SK-N-SH (cell line): ENCODE measurements at regions not wholly inside any gene's neighbourhood (a gene's known extent, or its start where the extent isn't known, plus 50 kb on each side); places are given as distances from the start of the nearest gene placed in this dataset.

Experiments
- CTCF ChIA-PET: fragments of 300-600, 350-600 bp; formaldehyde crosslinking; extraction: SDS; loops from one replicate; lab custom pipeline; 2021; lab: Yijun Ruan, JAX
- POLR2A ChIA-PET: fragments of 350-600 bp; sonication (Branson Sonifier 250); formaldehyde crosslinking; extraction: SDS; loops from one replicate; lab custom pipeline; 2020; ENCODE audit warnings: antibody characterized with exemption, inconsistent platforms; lab: Yijun Ruan, JAX
- DNase-seq: peaks from one replicate; pipeline ENCODE4 v3.0.0; 2012
- H2AFZ ChIP-seq: fragments of 200-600 bp; sonication (generic); 2 replicates; pipeline ENCODE4 v1.8.1; 2016; ENCODE audit warnings: antibody characterized with exemption, mild to moderate bottlenecking, low read depth
- H3F3A ChIP-seq: fragments of 200-600 bp; sonication (generic); replicated peaks from 2 replicates; pipeline ENCODE3; 2016; ENCODE audit warnings: antibody characterized with exemption, mild to moderate bottlenecking; ENCODE audit not compliant: insufficient read depth
- H3K27ac ChIP-seq, 2 experiments: fragments of 200-500 bp in 1 of 2; fragments of 200-600 bp in 1 of 2; sonication (Bioruptor generic) in 1 of 2; sonication (generic), shearing (Covaris generic) in 1 of 2; 2 replicates each; pipeline versions ENCODE4 v1.5.1 to v1.6.1; 2014 to 2016; ENCODE audit warnings: low read depth in 2 of 2, inconsistent platforms in 1 of 2, low read length in 1 of 2, mild to moderate bottlenecking in 1 of 2, mixed read lengths in 1 of 2
- H3K27me3 ChIP-seq: fragments of 200-600 bp; sonication (generic), shearing (Covaris generic); 2 replicates; pipeline ENCODE4 v1.6.1; 2016; ENCODE audit warnings: mixed run types; ENCODE audit not compliant: insufficient read depth
- H3K36me3 ChIP-seq, 2 experiments: fragments of 200-500 bp in 1 of 2; fragments of 200-600 bp in 1 of 2; sonication (Bioruptor generic) in 1 of 2; sonication (generic) in 1 of 2; replicated peaks in 1 of 2; 2 replicates each; pipeline versions ENCODE3 to v1.5.1; 2014 to 2016; ENCODE audit warnings: low read length in 1 of 2, mild to moderate bottlenecking in 1 of 2; ENCODE audit not compliant: insufficient read depth in 2 of 2, control insufficient read depth in 1 of 2
- H3K4me1 ChIP-seq, 2 experiments: fragments of 200-500 bp in 1 of 2; fragments of 200-600 bp in 1 of 2; sonication (Bioruptor generic) in 1 of 2; sonication (generic), shearing (Covaris generic) in 1 of 2; 2 replicates each; pipeline versions ENCODE4 v1.5.1 to v1.6.1; 2014 to 2016; ENCODE audit warnings: low read depth in 1 of 2, low read length in 1 of 2, mixed run types in 1 of 2; ENCODE audit not compliant: insufficient read depth in 2 of 2, control insufficient read depth in 1 of 2
- H3K4me2 ChIP-seq: fragments of 200-600 bp; sonication (generic), shearing (Covaris generic); 2 replicates; pipeline ENCODE4 v1.6.1; 2017; ENCODE audit warnings: mixed run types
- H3K4me3 ChIP-seq, 2 experiments: fragments of 200-500 bp in 1 of 2; fragments of 200-600 bp in 1 of 2; sonication (Bioruptor generic) in 1 of 2; sonication (generic), shearing (Covaris generic) in 1 of 2; 2 replicates each; pipeline versions ENCODE4 v1.5.1 to v1.8.1; 2014 to 2016; ENCODE audit warnings: low read depth in 2 of 2, inconsistent platforms in 1 of 2, low read length in 1 of 2, mild to moderate bottlenecking in 1 of 2, mixed read lengths in 1 of 2, moderate library complexity in 1 of 2
- H3K79me2 ChIP-seq: fragments of 200-600 bp; sonication (generic); 2 replicates; pipeline ENCODE4 v1.8.1; 2017; ENCODE audit warnings: mild to moderate bottlenecking; ENCODE audit not compliant: insufficient read depth
- H3K9ac ChIP-seq: fragments of 200-600 bp; sonication (generic); 2 replicates; pipeline ENCODE4 v1.6.1; 2017; ENCODE audit warnings: mixed run types
- H3K9me2 ChIP-seq: fragments of 200-600 bp; sonication (generic); 2 replicates; pipeline ENCODE4 v1.6.1; 2017; ENCODE audit warnings: mixed run types
- H3K9me3 ChIP-seq: fragments of 200-600 bp; sonication (generic); 2 replicates; pipeline ENCODE4 v1.6.1; 2017; ENCODE audit warnings: mixed run types, mild to moderate bottlenecking, moderate library complexity
- H4K20me1 ChIP-seq: fragments of 200-600 bp; sonication (generic); 2 replicates; pipeline ENCODE4 v1.6.1; 2017; ENCODE audit warnings: mild to moderate bottlenecking, mixed run types; ENCODE audit not compliant: insufficient read depth
- FOSL2 ChIP-seq: IDR thresholded peaks from 2 replicates; pipeline ENCODE4 v1.4.0; 2012; ENCODE audit warnings: low read depth, mild to moderate bottlenecking, moderate library complexity, borderline replicate concordance
- FOXM1 ChIP-seq: IDR thresholded peaks from 2 replicates; pipeline ENCODE4 v1.4.0; 2012; ENCODE audit warnings: low read depth, mild to moderate bottlenecking
- GABPA ChIP-seq: IDR thresholded peaks from 2 replicates; pipeline ENCODE4 v1.4.0; 2012; ENCODE audit warnings: low read depth, mild to moderate bottlenecking
- GATA2 ChIP-seq: sonication (generic); formaldehyde crosslinking; IDR thresholded peaks from 2 replicates; pipeline ENCODE4 v1.5.0; 2020; ENCODE audit warnings: mild to moderate bottlenecking, missing genetic modification reagents
- JUND ChIP-seq: IDR thresholded peaks from 2 replicates; pipeline ENCODE4 v1.4.0; 2012
- NFIC ChIP-seq: IDR thresholded peaks from 2 replicates; pipeline ENCODE4 v1.4.0; 2012; ENCODE audit warnings: borderline replicate concordance
- RAD21 ChIP-seq: IDR thresholded peaks from 2 replicates; pipeline ENCODE4 v1.6.1; 2012; ENCODE audit warnings: mild to moderate bottlenecking, low read length
- RXRA ChIP-seq: IDR thresholded peaks from 2 replicates; pipeline ENCODE4 v1.4.0; 2012; ENCODE audit warnings: low read depth, mild to moderate bottlenecking, borderline replicate concordance
- SIN3A ChIP-seq: IDR thresholded peaks from 2 replicates; pipeline ENCODE4 v1.6.1; 2012; ENCODE audit warnings: low read depth, mild to moderate bottlenecking, low read length, moderate library complexity, borderline replicate concordance
- SMC3 ChIP-seq: IDR thresholded peaks from 2 replicates; pipeline ENCODE4 v1.6.1; 2012; ENCODE audit warnings: low read depth, low read length, improper control_type of control experiment
- TAF1 ChIP-seq: IDR thresholded peaks from 2 replicates; pipeline ENCODE4 v1.6.1; 2012; ENCODE audit warnings: low read depth, mild to moderate bottlenecking, low read length, moderate library complexity, borderline replicate concordance
- TCF12 ChIP-seq: IDR thresholded peaks from 2 replicates; pipeline ENCODE4 v1.4.0; 2012
- WGBS: methylation state at CpG from one replicate; pipeline ENCODE4 v1.1.6; 2017; ENCODE audit warnings: low lambda C conversion rate; 5-methylcytosine and 5-hydroxymethylcytosine counted together
- TF ChIP-seq, protein P1 (sequence below): IDR thresholded peaks from 2 replicates; pipeline ENCODE4 v1.4.0; 2012; ENCODE audit warnings: low read depth, borderline replicate concordance
- TF ChIP-seq, protein P2 (sequence below): IDR thresholded peaks from 2 replicates; pipeline ENCODE4; 2012
- TF ChIP-seq, protein P3 (sequence below): fragments of 150-350 bp; IDR thresholded peaks from 2 replicates; pipeline ENCODE4 v1.6.1; 2017; ENCODE audit warnings: antibody characterized with exemption, low read length, low read depth, borderline replicate concordance
- TF ChIP-seq, protein P4 (sequence below): fragments of 150-350 bp; IDR thresholded peaks from 2 replicates; pipeline ENCODE4 v1.6.1; 2016; ENCODE audit warnings: mild to moderate bottlenecking, low read depth, low read length
- TF ChIP-seq, protein P5 (sequence below): IDR thresholded peaks from 2 replicates; pipeline ENCODE4 v1.4.0; 2012; ENCODE audit warnings: low read depth

DNA sequence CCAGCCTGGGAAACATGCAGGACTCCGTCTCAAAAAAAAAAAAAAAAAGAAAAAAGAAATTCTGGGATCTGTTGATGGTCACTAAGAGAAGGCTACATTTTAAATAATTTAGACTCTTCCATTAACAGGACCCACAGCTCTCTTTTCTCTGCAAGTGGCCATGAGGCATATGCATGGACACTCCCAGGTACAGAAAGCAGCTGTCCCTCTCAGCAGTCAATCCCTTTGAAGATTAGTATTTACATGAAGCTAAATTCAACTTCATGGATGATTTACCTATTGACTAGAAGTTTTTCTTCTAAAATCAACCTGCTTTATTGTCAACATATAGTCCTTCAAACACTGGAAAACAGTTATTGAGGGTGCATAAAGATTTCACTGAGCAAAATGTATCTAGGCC lies 139.9 kb downstream of the CPEB2 start:
- H2AFZ ChIP-seq = no peak overlapping the region
- H3K27ac ChIP-seq = no peak overlapping the region
- no peak overlapping the region for H3K4me2 ChIP-seq
- CTCF ChIA-PET = interaction anchor here (1.0 kb wide), 1 partner anchor 20 kb away, joined by 3 read pairs; no protein-coding TSS in a partner anchor
- H3F3A ChIP-seq = no peaks in the 10 kb centered on the region
- no peaks in the 10 kb centered on the region for H3K79me2 ChIP-seq
- POLR2A ChIA-PET = no interaction called here
- TF ChIP-seq, protein P1, sequence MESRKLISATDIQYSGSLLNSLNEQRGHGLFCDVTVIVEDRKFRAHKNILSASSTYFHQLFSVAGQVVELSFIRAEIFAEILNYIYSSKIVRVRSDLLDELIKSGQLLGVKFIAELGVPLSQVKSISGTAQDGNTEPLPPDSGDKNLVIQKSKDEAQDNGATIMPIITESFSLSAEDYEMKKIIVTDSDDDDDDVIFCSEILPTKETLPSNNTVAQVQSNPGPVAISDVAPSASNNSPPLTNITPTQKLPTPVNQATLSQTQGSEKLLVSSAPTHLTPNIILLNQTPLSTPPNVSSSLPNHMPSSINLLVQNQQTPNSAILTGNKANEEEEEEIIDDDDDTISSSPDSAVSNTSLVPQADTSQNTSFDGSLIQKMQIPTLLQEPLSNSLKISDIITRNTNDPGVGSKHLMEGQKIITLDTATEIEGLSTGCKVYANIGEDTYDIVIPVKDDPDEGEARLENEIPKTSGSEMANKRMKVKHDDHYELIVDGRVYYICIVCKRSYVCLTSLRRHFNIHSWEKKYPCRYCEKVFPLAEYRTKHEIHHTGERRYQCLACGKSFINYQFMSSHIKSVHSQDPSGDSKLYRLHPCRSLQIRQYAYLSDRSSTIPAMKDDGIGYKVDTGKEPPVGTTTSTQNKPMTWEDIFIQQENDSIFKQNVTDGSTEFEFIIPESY = no peak
- TF ChIP-seq TCF12 (no peak), JUND (no peak), TAF1 (no peak), FOSL2 (no peak), SMC3 (no peak), RAD21 (no peak), FOXM1 (no peak), RXRA (no peak), SIN3A (no peak), GATA2 (CRISPR knock-in tag) (no peak), NFIC (no peak), GABPA (no peak)
- TF ChIP-seq, protein P2, sequence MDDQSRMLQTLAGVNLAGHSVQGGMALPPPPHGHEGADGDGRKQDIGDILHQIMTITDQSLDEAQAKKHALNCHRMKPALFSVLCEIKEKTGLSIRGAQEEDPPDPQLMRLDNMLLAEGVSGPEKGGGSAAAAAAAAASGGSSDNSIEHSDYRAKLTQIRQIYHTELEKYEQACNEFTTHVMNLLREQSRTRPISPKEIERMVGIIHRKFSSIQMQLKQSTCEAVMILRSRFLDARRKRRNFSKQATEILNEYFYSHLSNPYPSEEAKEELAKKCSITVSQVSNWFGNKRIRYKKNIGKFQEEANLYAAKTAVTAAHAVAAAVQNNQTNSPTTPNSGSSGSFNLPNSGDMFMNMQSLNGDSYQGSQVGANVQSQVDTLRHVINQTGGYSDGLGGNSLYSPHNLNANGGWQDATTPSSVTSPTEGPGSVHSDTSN = no peak
- TF ChIP-seq, protein P3, sequence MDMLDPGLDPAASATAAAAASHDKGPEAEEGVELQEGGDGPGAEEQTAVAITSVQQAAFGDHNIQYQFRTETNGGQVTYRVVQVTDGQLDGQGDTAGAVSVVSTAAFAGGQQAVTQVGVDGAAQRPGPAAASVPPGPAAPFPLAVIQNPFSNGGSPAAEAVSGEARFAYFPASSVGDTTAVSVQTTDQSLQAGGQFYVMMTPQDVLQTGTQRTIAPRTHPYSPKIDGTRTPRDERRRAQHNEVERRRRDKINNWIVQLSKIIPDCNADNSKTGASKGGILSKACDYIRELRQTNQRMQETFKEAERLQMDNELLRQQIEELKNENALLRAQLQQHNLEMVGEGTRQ = no peak
- TF ChIP-seq, protein P4, sequence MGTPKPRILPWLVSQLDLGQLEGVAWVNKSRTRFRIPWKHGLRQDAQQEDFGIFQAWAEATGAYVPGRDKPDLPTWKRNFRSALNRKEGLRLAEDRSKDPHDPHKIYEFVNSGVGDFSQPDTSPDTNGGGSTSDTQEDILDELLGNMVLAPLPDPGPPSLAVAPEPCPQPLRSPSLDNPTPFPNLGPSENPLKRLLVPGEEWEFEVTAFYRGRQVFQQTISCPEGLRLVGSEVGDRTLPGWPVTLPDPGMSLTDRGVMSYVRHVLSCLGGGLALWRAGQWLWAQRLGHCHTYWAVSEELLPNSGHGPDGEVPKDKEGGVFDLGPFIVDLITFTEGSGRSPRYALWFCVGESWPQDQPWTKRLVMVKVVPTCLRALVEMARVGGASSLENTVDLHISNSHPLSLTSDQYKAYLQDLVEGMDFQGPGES = no peak
- TF ChIP-seq, protein P5, sequence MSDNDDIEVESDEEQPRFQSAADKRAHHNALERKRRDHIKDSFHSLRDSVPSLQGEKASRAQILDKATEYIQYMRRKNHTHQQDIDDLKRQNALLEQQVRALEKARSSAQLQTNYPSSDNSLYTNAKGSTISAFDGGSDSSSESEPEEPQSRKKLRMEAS = no peak
- no peaks in the 10 kb centered on the region for H3K9me3 ChIP-seq
- no peaks in the 10 kb centered on the region for H3K9me2 ChIP-seq
- no peak overlapping the region for H3K9ac ChIP-seq
- H3K4me1 ChIP-seq = peaks cover 0 to 4% of the 10 kb centered on the region in 2 experiments; a peak in 1 of 4 replicates
- no peaks in the 10 kb centered on the region for H4K20me1 ChIP-seq
- no peak overlapping the region for H3K4me3 ChIP-seq
- H3K36me3 ChIP-seq = no peaks in the 10 kb centered on the region
- no peak for DNase-seq
- no peaks in the 10 kb centered on the region for H3K27me3 ChIP-seq
- WGBS = 92% methylated on average over 1 of the region's 1 CpG
